H1 (cell line): ENCODE measurements at regions not wholly inside any gene's neighbourhood (a gene's known extent, or its start where the extent isn't known, plus 50 kb on each side); places are given as distances from the start of the nearest gene placed in this dataset.

Experiments used
- CTCF ChIA-PET: fragments of 300-600 bp; sonication (Branson Sonifier 250); formaldehyde crosslinking; loops from one replicate; lab custom pipeline; 2021; ENCODE audit not compliant: partially characterized antibody; lab: Charles Lee
- POLR2A ChIA-PET: fragments of 300-600 bp; sonication (Branson Sonifier 250); formaldehyde crosslinking; loops from one replicate; lab custom pipeline; 2021; ENCODE audit warnings: inconsistent platforms; ENCODE audit not compliant: partially characterized antibody; lab: Charles Lee
- DNase-seq, 2 experiments: peaks; one replicate each; pipeline versions ENCODE4 v3.0.0 to v3.0.0-alpha.2; 2010 to 2022; ENCODE audit warnings: low spot score in 2 of 2, low read depth in 1 of 2, mixed read lengths in 1 of 2
- FAIRE-seq: peaks from 2 replicates; lab custom pipeline; 2011; peaks lifted over from hg19 to GRCh38; lab: Jason Lieb, UNC
- H2AFZ ChIP-seq: 2 replicates; pipeline ENCODE4 v1.8.1; 2012; ENCODE audit warnings: low read length, inconsistent platforms
- H2AK5ac ChIP-seq: 2 replicates; pipeline ENCODE4 v1.6.1; 2013; ENCODE audit warnings: low read depth, low read length
- H2BK120ac ChIP-seq: replicated peaks from 2 replicates; pipeline ENCODE3; 2013; ENCODE audit warnings: low read depth, low read length, inconsistent platforms
- H2BK12ac ChIP-seq: 2 replicates; pipeline ENCODE4 v1.6.1; 2013; ENCODE audit warnings: low read depth, low read length
- H2BK15ac ChIP-seq: 2 replicates; pipeline ENCODE4 v1.6.1; 2013; ENCODE audit warnings: low read length
- H2BK20ac ChIP-seq: 2 replicates; pipeline ENCODE4 v1.6.1; 2013; ENCODE audit warnings: low read length
- H2BK5ac ChIP-seq: 2 replicates; pipeline ENCODE4 v1.6.1; 2013; ENCODE audit warnings: low read depth, low read length
- H3K14ac ChIP-seq: 2 replicates; pipeline ENCODE4 v1.6.1; 2013; ENCODE audit warnings: inconsistent platforms; ENCODE audit not compliant: insufficient read length
- H3K18ac ChIP-seq: 2 replicates; pipeline ENCODE4 v1.6.1; 2013; ENCODE audit warnings: low read length; ENCODE audit errors: extremely low read depth
- H3K23ac ChIP-seq: 2 replicates; pipeline ENCODE4 v1.6.1; 2013; ENCODE audit warnings: inconsistent platforms; ENCODE audit not compliant: insufficient read length
- H3K23me2 ChIP-seq: 2 replicates; pipeline ENCODE4 v1.6.1; 2013; ENCODE audit warnings: low read depth, low read length
- H3K27ac ChIP-seq: 2 replicates; pipeline ENCODE4 v1.6.1; 2011; ENCODE audit warnings: low read depth, low read length, inconsistent platforms
- H3K27me3 ChIP-seq, 4 experiments: replicated peaks in 1 of 4; 1 replicate in 1 of 4; 2 replicates in 3 of 4; pipeline versions ENCODE4 v1.6.1 to v1.8.1; 2011 to 2013; ENCODE audit warnings: low read length in 3 of 4, mild to moderate bottlenecking in 3 of 4, inconsistent platforms in 2 of 4, mixed read lengths in 2 of 4, moderate library complexity in 1 of 4; ENCODE audit not compliant: control insufficient read depth in 3 of 4, insufficient read depth in 3 of 4; ENCODE audit errors: extremely low read depth in 1 of 4
- H3K36me3 ChIP-seq, 4 experiments: 2 replicates each; pipeline versions ENCODE4 v1.6.1 to v1.8.1; 2011 to 2013; ENCODE audit warnings: mild to moderate bottlenecking in 4 of 4, low read length in 3 of 4, moderate library complexity in 2 of 4, control low read depth in 1 of 4, inconsistent platforms in 1 of 4; ENCODE audit not compliant: insufficient read depth in 4 of 4, control insufficient read depth in 2 of 4
- H3K4ac ChIP-seq: replicated peaks from 2 replicates; pipeline ENCODE3; 2013; ENCODE audit warnings: low read length, low read depth, mixed read lengths, inconsistent platforms; ENCODE audit not compliant: insufficient read length
- H3K4me1 ChIP-seq, 4 experiments: replicated peaks in 1 of 4; 1 replicate in 1 of 4; 2 replicates in 3 of 4; pipeline versions ENCODE4 v1.6.1 to v1.8.1; 2011 to 2013; ENCODE audit warnings: low read length in 3 of 4, inconsistent platforms in 2 of 4, mixed read lengths in 1 of 4; ENCODE audit not compliant: insufficient read depth in 4 of 4, control insufficient read depth in 3 of 4
- H3K4me2 ChIP-seq, 2 experiments: 2 replicates each; pipeline versions ENCODE4 v1.6.1 to v1.8.1; 2011 to 2013; ENCODE audit warnings: low read depth in 2 of 2, low read length in 2 of 2, control low read depth in 1 of 2, inconsistent platforms in 1 of 2, mild to moderate bottlenecking in 1 of 2; ENCODE audit not compliant: insufficient read depth in 1 of 2
- H3K4me3 ChIP-seq, 4 experiments: fragments of 200-600, 300-600 bp in 1 of 4; sonication (generic), shearing (Covaris generic), sonication (Bioruptor Twin) in 1 of 4; 2 replicates each; pipeline versions ENCODE4 v1.5.1 to v1.8.1; 2011 to 2016; ENCODE audit warnings: low read length in 4 of 4, low read depth in 3 of 4, control low read depth in 2 of 4, inconsistent platforms in 2 of 4, mild to moderate bottlenecking in 2 of 4, mixed read lengths in 1 of 4, moderate library complexity in 1 of 4; ENCODE audit not compliant: insufficient read depth in 2 of 4; ENCODE audit errors: extremely low read depth in 1 of 4
- H3K56ac ChIP-seq: replicated peaks from 2 replicates; pipeline ENCODE3; 2013; ENCODE audit warnings: low read depth, mild to moderate bottlenecking, mixed read lengths, low read length, inconsistent platforms; ENCODE audit not compliant: insufficient read length
- H3K79me1 ChIP-seq: 2 replicates; pipeline ENCODE4 v1.6.1; 2013; ENCODE audit warnings: low read depth, low read length, control low read depth
- H3K79me2 ChIP-seq, 2 experiments: 2 replicates each; pipeline versions ENCODE4 v1.6.1 to v1.8.1; 2012 to 2013; ENCODE audit warnings: low read length in 2 of 2, mild to moderate bottlenecking in 2 of 2, inconsistent platforms in 1 of 2; ENCODE audit not compliant: insufficient read depth in 2 of 2, control insufficient read depth in 1 of 2
- H3K9ac ChIP-seq, 4 experiments: replicated peaks in 1 of 4; 1 replicate in 1 of 4; 2 replicates in 3 of 4; pipeline versions ENCODE4 v1.6.1 to v1.8.1; 2011 to 2013; ENCODE audit warnings: low read depth in 3 of 4, low read length in 3 of 4, control low read depth in 2 of 4, mild to moderate bottlenecking in 2 of 4, moderate library complexity in 2 of 4, inconsistent platforms in 1 of 4; ENCODE audit errors: extremely low read depth in 1 of 4
- H3K9me3 ChIP-seq, 2 experiments: 2 replicates each; pipeline versions ENCODE4 v1.6.1 to v1.8.1; 2012 to 2013; ENCODE audit warnings: mild to moderate bottlenecking in 2 of 2, moderate library complexity in 2 of 2, control low read depth in 1 of 2, inconsistent platforms in 1 of 2, low read depth in 1 of 2, low read length in 1 of 2, mixed read lengths in 1 of 2; ENCODE audit not compliant: insufficient read depth in 2 of 2
- H4K20me1 ChIP-seq, 2 experiments: replicated peaks in 1 of 2; 2 replicates each; pipeline versions ENCODE3 to v1.8.1; 2011 to 2013; ENCODE audit warnings: inconsistent platforms in 2 of 2, low read length in 2 of 2, mild to moderate bottlenecking in 1 of 2; ENCODE audit not compliant: insufficient read depth in 2 of 2, control insufficient read depth in 1 of 2
- H4K5ac ChIP-seq: 2 replicates; pipeline ENCODE4 v1.6.1; 2013; ENCODE audit warnings: low read length, low read depth, mixed read lengths, inconsistent platforms; ENCODE audit not compliant: insufficient read length
- H4K8ac ChIP-seq: 2 replicates; pipeline ENCODE4 v1.8.0; 2013; ENCODE audit warnings: mild to moderate bottlenecking, moderate library complexity, low read length, inconsistent platforms; ENCODE audit not compliant: insufficient read depth; ENCODE audit errors: extremely low read depth
- H4K91ac ChIP-seq: replicated peaks from 2 replicates; pipeline ENCODE3; 2013; ENCODE audit warnings: low read length, mixed read lengths, inconsistent platforms; ENCODE audit not compliant: insufficient read length
- ASH2L ChIP-seq: fragments of 200-600, 300-600 bp; sonication (generic); IDR thresholded peaks from one replicate; pipeline ENCODE4 v1.7.1; 2017; ENCODE audit warnings: low read length
- RAD21 ChIP-seq, 2 experiments: IDR thresholded peaks in 1 of 2; conservative IDR thresholded peaks in 1 of 2; 2 replicates each; pipeline ENCODE4 v1.6.1; 2011; ENCODE audit warnings: low read depth in 2 of 2, low read length in 2 of 2, improper control_type of control experiment in 1 of 2, inconsistent platforms in 1 of 2, mild to moderate bottlenecking in 1 of 2, moderate library complexity in 1 of 2
- SUZ12 ChIP-seq: fragments of 200-600 bp; sonication (generic); IDR thresholded peaks from 2 replicates; pipeline ENCODE4 v1.6.1; 2012; ENCODE audit warnings: mild to moderate bottlenecking, inconsistent platforms, low read length, moderate library complexity, mixed read lengths
- WGBS, 2 experiments: shearing (Covaris generic) in 1 of 2; methylation state at CpG; one replicate each; pipeline versions ENCODE4 v1.1.6 to v1.1.7; 2013 to 2015; ENCODE audit warnings: low lambda C conversion rate in 2 of 2, mixed read lengths in 2 of 2, inconsistent platforms in 1 of 2, low coverage in 1 of 2, missing lambda C conversion rate in 1 of 2; ENCODE audit not compliant: insufficient replicate concordance in 2 of 2, insufficient coverage in 1 of 2, insufficient read length in 1 of 2; ENCODE audit errors: extremely low coverage in 1 of 2, missing lambda C conversion rate in 1 of 2; 5-methylcytosine and 5-hydroxymethylcytosine counted together

- ChIA-PET POLR2A (no interaction called here), CTCF (interaction anchor here (0.6 kb wide), 1 partner anchor 206 kb away, joined by 3 read pairs; no protein-coding TSS in a partner anchor)
- Histone ChIP-seq H3K79me2 (no peaks in the 10 kb centered on the region), H3K56ac (no peak overlapping the region), H3K18ac (no peak overlapping the region), H2BK12ac (no peak overlapping the region), H2BK120ac (no peak overlapping the region), H3K4me3 (no peak overlapping the region), H3K27me3 (no peaks in the 10 kb centered on the region), H3K79me1 (no peaks in the 10 kb centered on the region), H2BK20ac (no peak overlapping the region), H3K4me2 (no peak overlapping the region), H2BK5ac (no peak overlapping the region), H2BK15ac (no peak overlapping the region), H4K5ac (no peak overlapping the region), H3K4ac (no peak overlapping the region), H4K8ac (no peak overlapping the region), H4K20me1 (no peaks in the 10 kb centered on the region), H3K23me2 (0 out of 2 replicates have a peak, but pooled peaks cover 2% of the 10 kb centered on the region), H2AFZ (no peak overlapping the region), H3K9ac (no peak overlapping the region), H3K14ac (no peak overlapping the region), H3K9me3 (no peaks in the 10 kb centered on the region), H3K27ac (no peak overlapping the region), H3K4me1 (peaks cover 3 to 10% (median 6%) of the 10 kb centered on the region in 4 experiments; a peak in 6 of 7 replicates), H3K23ac (no peak overlapping the region), H3K36me3 (no peaks in the 10 kb centered on the region), H4K91ac (no peak overlapping the region), H2AK5ac (no peak overlapping the region)
- FAIRE-seq (no peak), DNase-seq (no peak)
- WGBS, 2 experiments: 95% methylated on average over 7 of the region's 7 CpGs; no CpG with 5 or more reads in 1 of the 2 experiments
- no peak for TF ChIP-seq RAD21 (IDR thresholded peaks at IDR 0.05 in 1 of 2, conservative IDR thresholded peaks at IDR 0.05 in 1 of 2; ENCODE audit: low read depth in 2 of 2, low read length in 2 of 2)
- no peak for TF ChIP-seq SUZ12
- TF ChIP-seq ASH2L: no peak
These were observed 92.8 kb upstream of the NMNAT3 start for GRCh38 chr3:139770577-139770976.
